Testis (tissue), 2 donors: ENCODE measurements at regions not wholly inside any gene's neighbourhood (a gene's known extent, or its start where the extent isn't known, plus 50 kb on each side); places are given as distances from the start of the nearest gene placed in this dataset.

ENCODE experiments used
- CTCF ChIP-seq, 3 experiments: fragments of 450-650 bp in 2 of 3; fragments of 200-600 bp in 1 of 3; sonication (generic) in 1 of 3; IDR thresholded peaks; one replicate each; pipeline ENCODE4 v1.5.1; 2016 to 2019; ENCODE audit warnings: antibody characterized with exemption in 3 of 3, mild to moderate bottlenecking in 2 of 3, moderate library complexity in 1 of 3
- POLR2A ChIP-seq: fragments of 450-650 bp; IDR thresholded peaks from one replicate; pipeline ENCODE4 v1.6.1; 2017; ENCODE audit warnings: antibody characterized with exemption, mild to moderate bottlenecking, moderate library complexity

- no peak for TF ChIP-seq CTCF (IDR thresholded peaks at IDR 0.05)
- TF ChIP-seq POLR2A = no peak
Measured at GRCh38 chr2:206383669-206384068, 59.7 kb upstream of the ADAM23 start.
